Adrenal gland (tissue), 9 donors: ENCODE measurements at regions not wholly inside any gene's neighbourhood (a gene's known extent, or its start where the extent isn't known, plus 50 kb on each side); places are given as distances from the start of the nearest gene placed in this dataset.

ENCODE experiments used
- DNase-seq, 7 donors: peaks; one replicate each; pipeline ENCODE4 v3.0.0-alpha.2; 2019 to 2020
- H3K27ac ChIP-seq, 5 donors: fragments of 200-600 bp; sonication (generic) in 4 of 5; 1 replicate in 3 of 5; 2 replicates in 2 of 5; pipeline versions ENCODE4 v1.5.1 to v1.8.0; 2016 to 2020; ENCODE audit warnings: mild to moderate bottlenecking in 1 of 5
- H3K27me3 ChIP-seq: fragments of 200-600 bp; 2 replicates; pipeline ENCODE4 v1.8.0; 2021
- H3K36me3 ChIP-seq, 2 donors: fragments of 200-600 bp; replicated peaks in 1 of 2; 1 replicate in 1 of 2; 2 replicates in 1 of 2; pipeline versions ENCODE4 v1.5.1 to v1.8.0; 2018 to 2022
- H3K4me1 ChIP-seq, 2 donors: fragments of 200-600 bp; replicated peaks in 1 of 2; 1 replicate in 1 of 2; 2 replicates in 1 of 2; pipeline versions ENCODE4 v1.5.1 to v1.8.0; 2018 to 2021
- H3K4me3 ChIP-seq, 4 donors: fragments of 200-600 bp; sonication (generic) in 3 of 4; one replicate each; pipeline ENCODE4 v1.5.1; 2016 to 2018
- H3K9me3 ChIP-seq, 3 donors: fragments of 200-600 bp; sonication (generic) in 1 of 3; replicated peaks in 1 of 3; 1 replicate in 2 of 3; 2 replicates in 1 of 3; pipeline versions ENCODE4 v1.5.1 to v1.8.0; 2016 to 2021
- CTCF ChIP-seq, 6 experiments: fragments of 450-650 bp in 4 of 6; fragments of 200-600 bp in 2 of 6; sonication (generic) in 1 of 6; IDR thresholded peaks; 1 replicate in 5 of 6; 2 replicates in 1 of 6; pipeline versions ENCODE4 v1.5.1 to v1.8.0; 2016 to 2021; ENCODE audit warnings: antibody characterized with exemption in 6 of 6, mild to moderate bottlenecking in 2 of 6, moderate library complexity in 1 of 6
- POLR2A ChIP-seq, 2 donors: fragments of 450-650 bp; IDR thresholded peaks; one replicate each; pipeline ENCODE4 v1.6.1; 2017; ENCODE audit warnings: antibody characterized with exemption in 2 of 2, mild to moderate bottlenecking in 2 of 2, moderate library complexity in 1 of 2
- WGBS, 4 donors: extraction: QIAGEN DNeasy Blood & Tissue Kit in 2 of 4; methylation state at CpG; one replicate each; pipeline versions ENCODE4 v1.1.5 to v1.1.7; 2013 to 2017; 5-methylcytosine and 5-hydroxymethylcytosine counted together
- intact Hi-C, 2 donors: fragments of 100-400 bp; cut with DNase I; formaldehyde crosslinking; loops; one replicate each; pipeline versions ENCODE4 v1.14.1 to v1.15.0; 2022 to 2023
- donor health status: healthy with polysubstance abuse.
- donor health status: Bipolar disorder and iron deficiency.
- donor health status: DM: yes; HTN: yes; CAD: no.
- donor health status: DM: no; HTN: no; CAD: no.
- donor health status: DM: no; HTN: no; CAD: no.

DNA sequence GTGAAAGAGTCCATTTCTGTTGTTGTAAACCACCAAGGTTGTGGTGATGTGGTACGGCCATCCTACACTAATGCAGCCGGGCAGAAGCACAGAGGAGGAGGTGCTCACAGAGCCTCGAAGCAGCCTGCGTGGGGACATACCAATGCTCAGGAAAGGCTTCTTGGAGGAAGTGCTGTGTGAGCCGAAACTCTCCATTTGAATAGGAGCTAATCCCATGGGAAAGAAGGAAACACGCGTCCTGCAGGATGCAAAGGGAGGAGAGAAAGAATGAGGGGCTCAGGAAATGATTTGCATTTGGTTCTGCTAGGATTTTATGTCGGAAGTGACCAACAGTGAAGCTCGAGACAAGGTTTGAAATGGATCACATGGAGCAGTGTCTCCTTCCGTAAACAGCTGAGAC lies 477.9 kb upstream of the ANKRD30A start:
- intact Hi-C loops, result loop anchor here in 1 of 2 donors (5.0 kb wide), 1 partner anchor 50 kb away; no protein-coding TSS in a partner anchor

GRCh38 chr10:36640626-36641025 lies 484.8 kb upstream of the ANKRD30A start:
- Histone ChIP-seq H3K4me3 (no peak overlapping the region), H3K9me3 (no peaks in the 10 kb centered on the region), H3K27ac (no peak overlapping the region), H3K27me3 (peaks cover 4% of the 10 kb centered on the region), H3K4me1 (no peaks in the 10 kb centered on the region), H3K36me3 (no peaks in the 10 kb centered on the region)
- DNase-seq, result no peak
- intact Hi-C loops, result no loop called here
- TF ChIP-seq POLR2A (IDR thresholded peaks at IDR 0.05) (no peak), CTCF (IDR thresholded peaks at IDR 0.05) (no peak)
- WGBS, 4 donors, result 86 to 92% (median 88%) methylated on average over 4 of the region's 4 CpGs

More for the DNA sequence above, 477.9 kb upstream of the ANKRD30A start:
- no peaks in the 10 kb centered on the region for H3K27me3 ChIP-seq
- H3K4me3 ChIP-seq, result no peak overlapping the region
- DNase-seq, result no peak
- TF ChIP-seq CTCF (IDR thresholded peaks at IDR 0.05), result no peak
- TF ChIP-seq POLR2A (IDR thresholded peaks at IDR 0.05), result no peak
- no peak overlapping the region for H3K27ac ChIP-seq
- no peaks in the 10 kb centered on the region for H3K4me1 ChIP-seq
- WGBS, 4 donors, result 85 to 90% (median 86%) methylated on average over 10 of the region's 10 CpGs
- no peaks in the 10 kb centered on the region for H3K36me3 ChIP-seq
- no peaks in the 10 kb centered on the region for H3K9me3 ChIP-seq

DNA sequence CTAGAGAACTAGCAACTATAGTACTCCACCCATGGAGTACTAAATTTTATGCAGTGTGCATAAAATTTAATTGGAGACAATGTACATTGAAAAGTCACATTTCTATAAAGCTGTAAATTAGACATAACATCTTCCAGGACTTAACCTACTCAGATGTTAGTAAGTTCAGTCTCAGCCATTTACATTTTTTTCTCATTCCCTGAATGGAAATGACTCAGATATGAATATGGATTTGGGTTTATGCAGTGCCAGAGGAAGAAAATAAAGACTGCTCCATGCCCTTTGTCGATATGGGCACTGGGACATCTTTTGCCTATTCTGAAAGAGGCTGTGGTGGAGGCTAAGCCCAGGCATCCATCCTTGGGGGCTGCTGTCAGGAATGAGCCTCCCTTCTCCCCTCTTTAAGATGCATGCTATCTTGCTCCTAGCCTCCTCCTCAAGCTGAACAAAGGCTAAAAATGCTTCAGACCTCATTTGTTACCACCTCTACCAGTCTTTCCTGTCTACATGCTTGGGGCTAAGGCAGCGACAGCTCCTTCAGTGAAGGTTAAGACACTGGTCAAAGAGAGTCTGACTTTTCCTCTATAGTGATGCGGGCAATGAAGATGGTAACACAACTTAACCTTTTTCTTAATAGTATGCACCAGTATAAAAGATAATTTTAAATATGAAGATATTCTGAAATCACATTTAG lies 486.8 kb upstream of the ANKRD30A start:
- H3K9me3 ChIP-seq, result no peaks in the 10 kb centered on the region
- no peaks in the 10 kb centered on the region for H3K4me1 ChIP-seq
- TF ChIP-seq POLR2A (IDR thresholded peaks at IDR 0.05) (no peak), CTCF (IDR thresholded peaks at IDR 0.05) (no peak)
- 91 to 100% (median 95%) methylated on average over 3 of the region's 3 CpGs for WGBS, 4 donors
- H3K27ac ChIP-seq, result no peak overlapping the region
- intact Hi-C loops, result no loop called here
- no peaks in the 10 kb centered on the region for H3K36me3 ChIP-seq
- no peak for DNase-seq
- peaks cover 4% of the 10 kb centered on the region for H3K27me3 ChIP-seq
- H3K4me3 ChIP-seq, result no peak overlapping the region

DNA sequence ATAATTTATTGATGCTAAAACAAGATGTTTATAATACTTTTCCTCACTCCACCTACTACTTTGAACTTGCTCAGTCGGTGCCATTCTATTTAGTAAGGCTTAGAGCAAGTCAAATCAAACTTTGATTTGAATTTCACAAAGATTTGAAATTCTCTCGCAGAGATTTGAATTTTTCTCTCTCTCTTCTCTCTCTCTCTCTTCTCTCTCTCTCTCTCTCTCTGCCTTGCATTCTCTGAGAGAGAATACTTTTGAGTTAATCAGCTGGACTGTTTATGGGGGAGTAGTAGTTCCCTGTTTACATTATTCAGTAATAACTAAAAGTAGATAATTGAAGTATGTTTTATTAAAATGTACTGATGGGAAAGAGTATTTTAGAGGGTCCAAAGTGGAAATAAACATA lies 488.5 kb upstream of the ANKRD30A start:
- H3K27ac ChIP-seq, result no peak overlapping the region
- H3K4me3 ChIP-seq, result no peak overlapping the region
- H3K36me3 ChIP-seq, result no peaks in the 10 kb centered on the region
- 70 to 83% (median 77%) methylated on average over 2 of the region's 2 CpGs for WGBS, 4 donors
- no peaks in the 10 kb centered on the region for H3K4me1 ChIP-seq
- TF ChIP-seq CTCF (IDR thresholded peaks at IDR 0.05), result no peak
- no peak for DNase-seq
- no peaks in the 10 kb centered on the region for H3K9me3 ChIP-seq
- H3K27me3 ChIP-seq, result peaks cover 4% of the 10 kb centered on the region
- intact Hi-C loops, result no loop called here
